GM19438 (cell line): ENCODE measurements at regions not wholly inside any gene's neighbourhood (a gene's known extent, or its start where the extent isn't known, plus 50 kb on each side); places are given as distances from the start of the nearest gene placed in this dataset.

Source experiments
- ATAC-seq: cut with Tn5 transposase; IDR thresholded peaks from one replicate; pipeline ENCODE4 v1.9.1; 2021; ENCODE audit warnings: low read depth; ENCODE audit not compliant: unreplicated experiment

- ATAC-seq = no peak
Observed at GRCh38 chr11:80165744-80166143, 724.9 kb upstream of the TENM4 start.

DNA sequence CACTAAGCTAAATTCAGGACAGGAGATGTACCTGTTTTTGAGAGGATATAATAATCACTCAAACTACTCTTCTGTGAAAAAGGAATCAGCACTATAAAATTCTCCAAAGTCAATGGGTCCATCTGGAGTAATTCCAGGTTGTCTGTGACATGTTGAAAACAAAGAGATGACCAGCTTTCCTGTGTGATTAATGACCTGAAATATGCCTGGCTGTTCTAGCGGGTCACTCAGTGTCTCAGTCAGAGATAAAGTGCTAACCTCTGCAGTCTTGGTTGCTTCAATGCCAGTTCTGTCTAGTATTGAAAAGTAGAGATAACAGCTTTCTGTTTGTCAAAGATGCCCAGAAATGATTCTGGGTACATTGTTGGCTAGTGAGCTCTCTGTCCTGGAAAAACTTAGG, 722.6 kb upstream of the TENM4 start:
- ATAC-seq = no peak

GRCh38 chr11:80163011-80163410, 722.2 kb upstream of the TENM4 start:
- ATAC-seq = no peak

- no peak for ATAC-seq
Observed at GRCh38 chr11:80162387-80162786, 721.6 kb upstream of the TENM4 start.

GRCh38 chr11:80157447-80157846, 716.6 kb upstream of the TENM4 start:
- ATAC-seq = no peak

GRCh38 chr11:80156062-80156461, 715.2 kb upstream of the TENM4 start:
- no peak for ATAC-seq

DNA sequence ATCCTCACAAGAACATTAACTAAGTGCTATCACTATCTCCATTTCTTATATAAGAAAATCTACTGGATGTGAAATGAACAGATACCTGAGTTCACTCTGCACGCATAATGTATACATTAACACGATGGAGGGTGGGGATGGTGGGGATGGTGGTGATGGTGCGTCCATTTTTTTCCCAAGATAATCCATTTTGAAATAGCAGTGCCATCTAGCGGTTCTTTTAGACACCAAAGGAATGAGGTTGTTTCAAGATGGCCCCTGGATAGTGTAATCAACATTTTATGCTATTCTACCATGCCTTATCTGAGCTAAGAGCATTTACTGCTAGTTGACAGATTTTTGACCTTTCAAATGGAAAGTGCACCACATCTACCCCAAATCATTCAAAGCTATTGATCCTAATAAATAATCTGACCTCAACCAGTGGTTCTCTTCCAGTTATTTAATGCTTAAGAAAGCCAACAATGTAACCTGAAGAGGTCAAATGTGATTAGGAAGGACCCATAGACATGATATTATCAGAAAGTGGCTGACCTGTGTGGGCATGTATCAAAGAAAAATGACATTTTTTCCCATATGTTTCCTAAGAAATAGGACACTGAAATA, 714.7 kb upstream of the TENM4 start:
- ATAC-seq = no peak

DNA sequence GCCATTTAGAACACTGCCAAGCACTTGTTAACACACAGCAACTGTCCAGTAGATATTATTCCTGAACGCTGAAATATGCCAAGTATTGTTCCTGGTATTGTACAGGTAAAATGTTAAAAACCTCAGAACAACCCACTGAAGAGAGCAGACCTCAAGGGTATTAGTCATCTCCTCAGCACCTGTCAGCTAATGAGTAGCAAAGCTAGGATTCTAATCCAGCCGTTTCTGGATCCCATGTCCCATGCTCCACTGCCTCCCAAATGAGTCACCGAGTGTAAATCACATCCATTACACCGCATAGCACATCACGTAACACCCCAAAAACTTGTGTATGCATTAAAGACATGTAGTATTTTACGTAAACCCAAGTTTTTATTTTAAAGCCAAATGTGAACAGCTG, 705.4 kb upstream of the TENM4 start:
- no peak for ATAC-seq

- no peak for ATAC-seq
Observed at GRCh38 chr11:80144897-80145594, 704.2 kb upstream of the TENM4 start.

DNA sequence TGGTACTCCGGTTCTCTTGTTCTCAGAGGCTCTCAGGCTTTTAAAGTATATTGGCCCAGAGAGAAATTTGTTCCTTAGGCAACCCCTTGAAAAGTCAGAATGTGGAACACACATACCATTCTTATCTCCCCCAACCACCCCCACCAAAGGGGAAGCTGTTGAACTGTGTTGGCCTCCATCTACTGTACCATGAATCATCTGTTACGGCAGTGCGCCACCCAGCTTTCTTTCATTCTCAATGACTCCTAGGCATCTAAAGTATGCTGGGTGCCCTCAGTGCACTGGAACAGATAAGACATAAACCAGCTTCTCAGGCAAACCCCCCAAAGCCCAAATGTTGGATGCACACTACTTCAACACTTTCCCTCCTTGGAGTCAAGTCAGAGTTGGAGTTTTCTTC, 696.2 kb upstream of the TENM4 start:
- no peak for ATAC-seq

DNA sequence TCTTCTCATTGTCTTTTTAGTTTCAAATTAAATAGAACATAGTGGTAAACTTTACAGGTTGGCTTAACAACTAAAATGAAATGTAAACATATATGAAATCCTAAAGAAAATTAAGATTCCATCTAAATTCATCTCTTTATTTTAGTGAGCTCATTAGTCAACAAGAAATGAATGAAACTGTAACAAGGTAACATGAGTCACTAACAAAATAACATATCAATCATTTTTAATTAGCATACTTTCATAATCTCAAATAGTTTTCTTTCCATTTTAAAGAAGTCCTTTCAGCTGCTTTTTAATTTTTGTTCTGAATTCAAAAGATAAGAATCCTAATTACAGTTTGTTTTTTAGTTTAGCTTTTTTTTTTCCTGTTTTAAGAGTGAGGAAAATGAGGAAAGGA, 688.6 kb upstream of the TENM4 start:
- no peak for ATAC-seq

DNA sequence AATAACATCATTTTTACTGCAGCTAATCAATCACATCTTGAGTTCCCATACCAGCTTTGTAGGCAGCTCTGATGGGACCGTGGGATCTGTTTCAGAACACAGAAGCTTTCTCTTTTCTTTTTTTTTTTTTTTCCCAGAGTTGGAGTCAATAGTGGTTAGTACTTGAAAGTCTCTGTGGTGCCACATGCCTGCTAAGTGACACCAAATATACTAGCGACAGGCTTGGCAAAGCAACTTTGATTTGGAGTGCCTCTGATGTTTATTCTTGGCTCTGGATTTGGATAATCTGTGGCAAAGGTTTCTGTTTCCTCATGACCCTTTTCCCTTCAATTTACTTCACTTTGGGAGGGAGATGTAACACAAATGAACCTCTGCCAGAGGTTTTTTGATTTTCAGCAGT, 681.4 kb upstream of the TENM4 start:
- ATAC-seq = no peak

- no peak for ATAC-seq
Observed at GRCh38 chr11:80118073-80118472, 677.2 kb upstream of the TENM4 start.

DNA sequence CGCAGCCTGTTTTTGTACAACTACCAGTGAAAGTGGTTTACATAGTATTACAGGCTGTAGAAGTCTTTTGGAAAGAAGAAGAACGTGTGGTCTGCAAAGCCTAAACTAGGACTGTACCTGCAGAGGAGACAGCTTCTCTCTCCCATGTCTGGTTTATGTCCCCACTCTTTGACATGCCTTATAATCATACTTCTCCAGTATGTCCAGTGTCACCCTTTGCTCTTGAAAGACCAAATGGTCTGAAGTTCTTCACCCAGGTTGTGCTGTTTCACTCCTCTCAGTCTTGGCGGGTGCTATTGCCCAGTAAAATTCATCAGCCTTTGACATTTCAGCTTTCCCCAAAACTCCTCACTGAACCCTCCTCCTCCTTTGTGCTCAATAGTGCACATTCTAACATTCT, 676.0 kb upstream of the TENM4 start:
- ATAC-seq = no peak

DNA sequence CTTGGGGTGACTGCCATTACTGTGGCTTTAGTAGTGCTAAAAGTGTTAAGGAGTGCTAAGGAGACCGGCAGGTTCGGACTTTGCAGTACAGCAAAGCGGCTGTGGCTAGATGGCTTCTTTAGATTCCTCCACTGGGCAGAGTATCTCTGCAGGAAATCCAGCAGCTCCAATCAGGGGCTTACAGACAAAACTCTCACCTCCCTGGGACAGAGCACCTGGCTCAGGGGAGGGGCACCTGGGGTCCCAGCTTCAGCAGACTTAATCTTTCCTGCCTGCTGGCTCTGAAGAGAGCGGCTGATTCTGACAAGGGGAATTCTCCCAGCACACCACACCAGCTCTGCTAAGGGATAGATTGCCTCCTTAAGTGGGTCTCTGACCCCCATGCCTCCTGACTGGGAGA, 668.8 kb upstream of the TENM4 start:
- no peak for ATAC-seq

DNA sequence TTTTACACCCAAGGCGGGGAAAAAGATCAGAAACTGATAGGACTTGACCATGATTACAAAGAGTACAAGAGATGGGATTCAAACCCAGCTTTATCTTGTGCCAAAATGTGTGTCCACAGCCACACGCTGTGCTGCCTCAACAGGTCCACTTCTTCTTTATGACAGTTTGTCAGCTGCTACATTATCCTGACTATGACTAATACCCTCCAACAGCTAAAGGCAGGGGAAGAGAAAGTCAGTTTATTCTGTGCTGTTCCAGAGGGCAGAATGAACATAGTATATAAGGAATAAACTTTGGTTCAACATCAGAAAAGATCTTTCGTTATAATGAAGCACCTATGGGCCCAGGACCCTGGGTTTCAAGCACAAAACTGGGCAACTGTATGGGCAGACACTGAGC, 668.2 kb upstream of the TENM4 start:
- no peak for ATAC-seq

DNA sequence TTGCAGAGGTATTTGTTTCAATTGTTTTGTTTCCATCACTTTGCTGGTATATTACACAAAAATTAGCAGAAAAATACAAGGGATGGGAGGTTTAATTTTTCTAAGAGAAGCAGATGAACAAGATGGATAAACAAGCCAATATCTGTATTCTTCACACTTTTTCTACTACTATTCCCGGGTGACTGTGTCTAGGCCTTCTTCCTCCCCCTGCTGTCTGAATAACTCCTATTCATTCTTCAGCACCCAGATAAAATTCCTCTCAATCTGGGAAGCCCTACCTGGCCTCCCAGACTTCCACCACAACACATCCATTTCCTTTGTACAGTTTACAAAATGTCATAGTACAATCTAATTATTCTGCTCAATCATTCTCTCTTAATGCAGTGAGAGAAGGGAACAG, 666.6 kb upstream of the TENM4 start:
- ATAC-seq = no peak

DNA sequence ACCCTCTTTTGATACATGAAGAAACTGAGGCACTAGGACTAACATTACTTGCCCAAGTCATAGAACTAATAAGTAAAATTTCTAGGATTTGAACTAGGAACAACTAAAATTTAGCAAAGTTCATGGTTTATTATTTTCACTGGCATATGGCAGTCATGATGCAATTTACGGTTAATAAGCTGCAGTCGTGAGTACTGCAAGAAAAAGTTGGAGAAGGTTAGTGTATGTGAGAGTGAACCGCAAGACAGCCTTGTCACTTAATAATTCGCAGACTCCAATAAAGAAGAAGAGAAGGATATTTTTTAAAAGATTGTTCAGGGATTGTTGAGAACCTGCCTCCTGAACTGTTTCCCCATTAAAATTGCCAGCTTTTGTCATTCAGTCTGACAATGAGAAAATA, 663.4 kb upstream of the TENM4 start:
- no peak for ATAC-seq

DNA sequence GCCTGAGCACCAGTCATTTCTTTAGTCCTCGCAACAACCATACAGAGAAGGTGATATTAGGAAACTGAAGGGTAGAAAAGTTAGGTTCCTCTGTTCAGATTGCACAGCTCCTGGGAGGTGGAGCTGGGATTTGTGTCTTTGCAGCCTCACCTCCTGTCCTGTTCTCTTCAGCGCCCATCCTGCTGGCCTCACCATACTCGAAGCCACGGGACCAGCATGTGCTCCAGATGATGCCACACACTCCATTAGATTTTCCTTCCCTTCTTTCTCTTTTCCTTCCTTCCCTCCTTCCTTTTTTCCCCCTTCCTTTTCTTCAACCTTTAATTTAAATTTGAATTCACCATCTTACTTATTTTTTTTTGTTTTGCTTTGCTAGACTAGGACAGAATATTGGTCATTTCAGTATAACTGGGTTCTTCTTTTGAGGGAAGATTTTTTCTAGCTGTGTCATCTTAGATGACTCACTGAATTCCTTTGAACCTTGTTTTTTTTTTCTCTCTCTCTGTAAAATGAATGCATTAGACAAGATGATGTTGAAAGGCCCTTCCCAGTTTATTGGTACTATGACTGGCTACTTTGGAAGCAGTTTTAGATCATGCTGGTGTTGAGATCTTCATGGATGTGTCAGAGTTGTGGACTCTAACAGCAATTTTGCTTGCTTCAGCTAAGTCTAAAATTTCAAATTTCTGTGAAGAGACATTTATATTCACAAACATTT, 662.5 kb upstream of the TENM4 start:
- no peak for ATAC-seq

DNA sequence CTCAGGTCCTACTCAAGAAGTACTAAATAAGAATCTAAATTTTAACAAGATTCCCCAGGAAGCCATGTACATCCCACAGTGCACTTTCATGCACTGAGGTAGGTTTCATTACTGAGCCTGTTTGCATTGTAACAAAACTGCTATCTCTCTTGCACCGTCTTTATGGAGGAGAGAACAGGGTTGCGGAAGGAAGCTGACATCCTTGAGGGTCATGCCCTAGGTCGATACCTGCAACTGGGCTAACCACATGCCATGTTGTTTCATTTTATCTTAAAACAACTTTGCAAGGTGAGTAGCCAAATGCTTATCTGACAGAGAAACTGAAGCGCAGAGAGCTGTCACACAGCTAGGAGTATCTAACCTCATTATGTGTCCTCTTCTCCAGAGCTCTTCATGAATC, 656.3 kb upstream of the TENM4 start:
- no peak for ATAC-seq

DNA sequence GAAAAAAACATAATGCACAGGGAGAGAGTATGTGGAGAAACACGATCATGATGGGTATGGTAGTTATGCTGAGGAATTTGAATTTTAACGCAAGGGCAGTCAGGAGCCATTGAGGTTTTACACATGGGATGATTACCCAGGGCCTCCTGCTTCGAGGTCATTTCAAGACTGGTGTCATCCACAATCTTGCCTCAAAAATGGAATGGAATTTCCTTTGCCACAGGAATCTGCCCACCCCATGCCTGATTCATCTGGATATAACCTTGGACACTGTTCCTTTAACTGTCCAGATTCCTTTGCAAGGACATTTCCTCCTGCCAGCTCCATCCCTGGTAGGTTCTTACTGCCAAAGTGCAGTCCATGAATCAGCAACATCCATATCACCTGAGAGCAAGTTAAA, 655.9 kb upstream of the TENM4 start:
- ATAC-seq = no peak

DNA sequence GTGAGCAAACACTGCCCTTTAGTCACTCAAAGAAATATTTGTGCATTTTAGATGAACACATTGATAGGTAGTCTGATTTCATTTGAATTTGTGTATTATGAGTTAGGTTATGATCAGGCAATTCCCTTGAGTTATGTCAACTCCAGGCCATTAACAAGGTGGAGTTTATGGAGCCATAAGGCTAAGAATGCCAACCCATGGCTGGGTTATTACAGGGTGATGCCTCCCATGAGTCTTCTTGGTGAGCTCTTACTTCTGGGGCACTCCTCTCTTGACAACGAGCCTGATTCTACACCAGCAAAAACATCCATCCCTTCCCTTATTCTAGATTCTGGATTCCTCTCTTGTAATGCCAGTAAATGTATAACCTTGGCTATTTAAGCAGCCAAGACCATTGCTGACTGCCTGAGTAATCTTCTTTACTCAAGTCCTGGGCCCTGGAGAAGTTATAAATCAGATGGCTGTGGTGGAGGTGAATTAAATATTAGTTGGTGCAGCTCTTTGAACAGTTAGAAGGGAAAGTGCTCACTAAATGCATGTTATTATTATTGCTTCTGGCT, 645.7 kb upstream of the TENM4 start:
- ATAC-seq = no peak
